ENCODE measurements at regions not wholly inside any gene's neighbourhood (a gene's known extent, or its start where the extent isn't known, plus 50 kb on each side); places are given as distances from the start of the nearest gene placed in this dataset.

GRCh38 chr17:72064606-72065193, 56.1 kb upstream of the SOX9 start:
- H3K9me3 Mint-ChIP-seq: no peaks in the 10 kb centered on the region
- intact Hi-C loops (cut with micrococcal nuclease): no loop called here
- H3K27ac Mint-ChIP-seq: no peak overlapping the region
- no peak for DNase-seq (ENCODE audit: low spot score)
- H3K4me3 Mint-ChIP-seq (ENCODE audit: low read depth): no peak overlapping the region
- H3K27me3 Mint-ChIP-seq (ENCODE audit: low read depth): no peaks in the 10 kb centered on the region
- H3K36me3 Mint-ChIP-seq (ENCODE audit: low read depth): no peaks in the 10 kb centered on the region
- H3K4me1 Mint-ChIP-seq (ENCODE audit: low read depth): no peaks in the 10 kb centered on the region

- Mint-ChIP-seq H3K4me3 (ENCODE audit: low read depth) (no peak overlapping the region), H3K4me1 (ENCODE audit: low read depth) (no peaks in the 10 kb centered on the region), H3K27ac (no peak overlapping the region), H3K36me3 (ENCODE audit: low read depth) (no peaks in the 10 kb centered on the region), H3K27me3 (ENCODE audit: low read depth) (no peaks in the 10 kb centered on the region), H3K9me3 (no peaks in the 10 kb centered on the region)
- no peak for DNase-seq (ENCODE audit: low spot score)
- intact Hi-C loops (cut with micrococcal nuclease): no loop called here
Measured at GRCh38 chr17:72065556-72065955, 55.3 kb upstream of the SOX9 start.

GRCh38 chr17:72068643-72069042, 52.2 kb upstream of the SOX9 start:
- Mint-ChIP-seq H3K27me3 (ENCODE audit: low read depth) (no peaks in the 10 kb centered on the region), H3K4me3 (ENCODE audit: low read depth) (no peak overlapping the region), H3K4me1 (ENCODE audit: low read depth) (no peaks in the 10 kb centered on the region), H3K9me3 (no peaks in the 10 kb centered on the region), H3K27ac (no peak overlapping the region), H3K36me3 (ENCODE audit: low read depth) (no peaks in the 10 kb centered on the region)
- DNase-seq (ENCODE audit: low spot score): no peak
- intact Hi-C loops (cut with micrococcal nuclease): no loop called here

GRCh38 chr17:72069586-72070202, 51.1 kb upstream of the SOX9 start:
- H3K4me1 Mint-ChIP-seq (ENCODE audit: low read depth): no peaks in the 10 kb centered on the region
- H3K27ac Mint-ChIP-seq: no peak overlapping the region
- no peaks in the 10 kb centered on the region for H3K27me3 Mint-ChIP-seq (ENCODE audit: low read depth)
- no peak overlapping the region for H3K4me3 Mint-ChIP-seq (ENCODE audit: low read depth)
- DNase-seq (ENCODE audit: low spot score): no peak
- intact Hi-C loops (cut with micrococcal nuclease): no loop called here
- H3K36me3 Mint-ChIP-seq (ENCODE audit: low read depth): no peaks in the 10 kb centered on the region
- no peaks in the 10 kb centered on the region for H3K9me3 Mint-ChIP-seq

Measured in activated T-helper 2 cell treated with anti-CD3 and anti-CD28 coated beads, Interferon-gamma antibody, Interleukin-2, Interleukin-4, amounts not matched to agents 10 μg/mL and 5 μg/mL and 100 μg/mL, durations not matched to agents 14 hours and 24 hours and 36 hours (primary cell).